CD4-positive, alpha-beta T cell (primary cell): ENCODE measurements at regions not wholly inside any gene's neighbourhood (a gene's known extent, or its start where the extent isn't known, plus 50 kb on each side); places are given as distances from the start of the nearest gene placed in this dataset.

Experiments
- ATAC-seq: fragments of 200-7000 bp; cut with Tn5 transposase; one replicate; pipeline ENCODE4 v1.10.0; 2022; ENCODE audit warnings: mild to moderate bottlenecking; ENCODE audit not compliant: poor library complexity
- CTCF ChIA-PET: fragments of 350-600 bp; sonication (Branson Sonifier 250); formaldehyde crosslinking; loops from one replicate; lab custom pipeline; 2021; ENCODE audit warnings: antibody characterized with exemption, inconsistent platforms; lab: Charles Lee
- POLR2A ChIA-PET: fragments of 350-600 bp; sonication (Branson Sonifier 250); formaldehyde crosslinking; loops from one replicate; lab custom pipeline; 2021; ENCODE audit warnings: antibody characterized with exemption, inconsistent platforms; lab: Charles Lee
- DNase-seq, 14 experiments: peaks; one replicate each; pipeline ENCODE4 v3.0.0-alpha.2; 2013 to 2020; ENCODE audit warnings: mixed read lengths in 2 of 14
- H3K27ac ChIP-seq, 2 donors: one replicate each; pipeline versions ENCODE4 v1.5.1 to v1.7.0; 2013; ENCODE audit warnings: low read length in 2 of 2, low read depth in 1 of 2, mild to moderate bottlenecking in 1 of 2
- H3K27me3 ChIP-seq, 2 experiments: 1 replicate in 1 of 2; 2 replicates in 1 of 2; pipeline versions ENCODE4 v1.6.1 to v1.7.0; 2013; ENCODE audit warnings: low read length in 2 of 2, control low read depth in 1 of 2, mild to moderate bottlenecking in 1 of 2, moderate library complexity in 1 of 2; ENCODE audit not compliant: insufficient read depth in 2 of 2, control insufficient read depth in 1 of 2
- H3K36me3 ChIP-seq: one replicate; pipeline ENCODE4 v1.6.1; 2013; ENCODE audit warnings: low read length, control low read depth; ENCODE audit not compliant: insufficient read depth
- H3K4me1 ChIP-seq: one replicate; pipeline ENCODE4 v1.6.1; 2013; ENCODE audit warnings: low read length, control low read depth; ENCODE audit not compliant: insufficient read depth
- H3K4me3 ChIP-seq: one replicate; pipeline ENCODE4 v1.5.1; 2013; ENCODE audit warnings: mild to moderate bottlenecking, low read length, moderate library complexity
- H3K9me3 ChIP-seq, 2 experiments: 1 replicate in 1 of 2; 2 replicates in 1 of 2; pipeline versions ENCODE4 v1.6.1 to v1.7.0; 2013; ENCODE audit warnings: low read length in 2 of 2, mild to moderate bottlenecking in 2 of 2, control low read depth in 1 of 2, moderate library complexity in 1 of 2; ENCODE audit not compliant: control insufficient read depth in 1 of 2, insufficient read depth in 1 of 2
- H3K27ac Mint-ChIP-seq: one replicate; pipeline ENCODE4 v1.8.0; 2020; ENCODE audit warnings: mixed read lengths
- H3K27me3 Mint-ChIP-seq: one replicate; pipeline ENCODE4 v1.8.0; 2021; ENCODE audit warnings: mixed read lengths
- H3K36me3 Mint-ChIP-seq: one replicate; pipeline ENCODE4 v1.8.0; 2021; ENCODE audit warnings: low read depth, mixed read lengths
- H3K4me1 Mint-ChIP-seq: one replicate; pipeline ENCODE4 v1.8.0; 2021; ENCODE audit warnings: low read depth, mixed read lengths
- H3K4me3 Mint-ChIP-seq: one replicate; pipeline ENCODE4 v1.8.0; 2020; ENCODE audit warnings: mild to moderate bottlenecking, mixed read lengths
- H3K9me3 Mint-ChIP-seq: one replicate; pipeline ENCODE4 v1.8.0; 2020; ENCODE audit warnings: mixed read lengths
- CTCF ChIP-seq: fragments of 200-600 bp; IDR thresholded peaks from one replicate; pipeline ENCODE4 v1.8.0; 2022; ENCODE audit warnings: antibody characterized with exemption, mild to moderate bottlenecking
- intact Hi-C, 2 experiments: fragments of 100-400 bp; cut with DNase I in 1 of 2; cut with micrococcal nuclease in 1 of 2; formaldehyde crosslinking; loops; one replicate each; pipeline versions ENCODE4 v1.15.1 to v1.9.0; 2023 to 2025; cut with DNase I, micrococcal nuclease

- POLR2A ChIA-PET = no interaction called here
- CTCF ChIA-PET = no interaction called here
- Histone ChIP-seq H3K4me3 (no peak overlapping the region), H3K4me1 (no peaks in the 10 kb centered on the region), H3K9me3 (peaks cover 0 to 38% of the 10 kb centered on the region in 2 experiments), H3K27ac (no peak overlapping the region), H3K27me3 (no peaks in the 10 kb centered on the region), H3K36me3 (no peaks in the 10 kb centered on the region)
- H3K9me3 Mint-ChIP-seq = no peaks in the 10 kb centered on the region
- H3K4me3 Mint-ChIP-seq = no peak overlapping the region
- ATAC-seq = no peak
- no peaks in the 10 kb centered on the region for H3K4me1 Mint-ChIP-seq
- H3K36me3 Mint-ChIP-seq = no peaks in the 10 kb centered on the region
- intact Hi-C loops = no loop called here
- H3K27me3 Mint-ChIP-seq = peaks cover 4% of the 10 kb centered on the region
- TF ChIP-seq CTCF = no peak
- no peak overlapping the region for H3K27ac Mint-ChIP-seq
- DNase-seq = no peak
Measured at GRCh38 chr11:70541699-70542098, 143.4 kb downstream of the CTTN start.

GRCh38 chr11:70542406-70542805 lies 144.1 kb downstream of the CTTN start:
- intact Hi-C loops = no loop called here
- no peaks in the 10 kb centered on the region for H3K36me3 Mint-ChIP-seq
- no peak for TF ChIP-seq CTCF
- no peak overlapping the region for H3K27ac ChIP-seq
- H3K4me3 Mint-ChIP-seq = no peak overlapping the region
- no peaks in the 10 kb centered on the region for H3K27me3 ChIP-seq
- CTCF ChIA-PET = no interaction called here
- DNase-seq (no peak), ATAC-seq (no peak)
- no peaks in the 10 kb centered on the region for H3K4me1 Mint-ChIP-seq
- no peaks in the 10 kb centered on the region for H3K9me3 Mint-ChIP-seq
- no peak overlapping the region for H3K27ac Mint-ChIP-seq
- no peaks in the 10 kb centered on the region for H3K4me1 ChIP-seq
- peaks cover 4% of the 10 kb centered on the region for H3K27me3 Mint-ChIP-seq
- peaks cover 0 to 38% of the 10 kb centered on the region in 2 experiments for H3K9me3 ChIP-seq
- H3K4me3 ChIP-seq = no peak overlapping the region
- POLR2A ChIA-PET = no interaction called here
- H3K36me3 ChIP-seq = no peaks in the 10 kb centered on the region

- no peak overlapping the region for H3K27ac ChIP-seq
- no peaks in the 10 kb centered on the region for H3K27me3 ChIP-seq
- DNase-seq = no peak
- Mint-ChIP-seq H3K27ac (no peak overlapping the region), H3K4me3 (no peak overlapping the region), H3K4me1 (no peaks in the 10 kb centered on the region), H3K9me3 (no peaks in the 10 kb centered on the region), H3K36me3 (no peaks in the 10 kb centered on the region), H3K27me3 (peaks cover 4% of the 10 kb centered on the region)
- no peak overlapping the region for H3K4me3 ChIP-seq
- no peak for TF ChIP-seq CTCF
- no peaks in the 10 kb centered on the region for H3K4me1 ChIP-seq
- intact Hi-C loops = no loop called here
- peaks cover 0 to 38% of the 10 kb centered on the region in 2 experiments for H3K9me3 ChIP-seq
- ChIA-PET CTCF (no interaction called here), POLR2A (no interaction called here)
- no peaks in the 10 kb centered on the region for H3K36me3 ChIP-seq
- ATAC-seq = no peak
Measured at GRCh38 chr11:70542811-70543210, 144.5 kb downstream of the CTTN start.
